Tibial nerve (tissue), 4 donors: ENCODE measurements at regions not wholly inside any gene's neighbourhood (a gene's known extent, or its start where the extent isn't known, plus 50 kb on each side); places are given as distances from the start of the nearest gene placed in this dataset.

Experiments used
- DNase-seq, 2 donors: peaks; one replicate each; pipeline ENCODE4 v3.0.0-alpha.2; 2019; ENCODE audit warnings: low spot score in 2 of 2
- H3K27ac ChIP-seq, 4 donors: fragments of 200-600 bp; sonication (generic) in 3 of 4; one replicate each; pipeline ENCODE4 v1.5.1; 2017 to 2019; ENCODE audit warnings: mild to moderate bottlenecking in 1 of 4
- H3K27me3 ChIP-seq, 2 donors: fragments of 200-600 bp; sonication (generic) in 1 of 2; one replicate each; pipeline versions ENCODE4 v1.5.1 to v1.6.0; 2017 to 2019
- H3K36me3 ChIP-seq, 3 donors: fragments of 200-600 bp; sonication (generic); one replicate each; pipeline ENCODE4 v1.5.1; 2018 to 2019
- H3K4me1 ChIP-seq, 4 donors: fragments of 200-600 bp; sonication (generic) in 3 of 4; one replicate each; pipeline ENCODE4 v1.5.1; 2017 to 2019
- H3K4me3 ChIP-seq, 4 donors: fragments of 200-600 bp; sonication (generic) in 3 of 4; one replicate each; pipeline ENCODE4 v1.5.1; 2017 to 2019; ENCODE audit warnings: mild to moderate bottlenecking in 1 of 4, moderate library complexity in 1 of 4
- H3K9me3 ChIP-seq, 4 donors: fragments of 200-600 bp; sonication (generic) in 3 of 4; one replicate each; pipeline ENCODE4 v1.5.1; 2017 to 2019
- CTCF ChIP-seq, 5 experiments: fragments of 200-600 bp in 3 of 5; fragments of 450-650 bp in 2 of 5; sonication (generic) in 3 of 5; IDR thresholded peaks; one replicate each; pipeline ENCODE4 v1.5.1; 2016 to 2019; ENCODE audit warnings: antibody characterized with exemption in 5 of 5, mild to moderate bottlenecking in 3 of 5, moderate library complexity in 2 of 5
- EP300 ChIP-seq, 2 donors: sonication (generic); formaldehyde crosslinking; IDR thresholded peaks; one replicate each; pipeline ENCODE4 v1.6.1; 2017; ENCODE audit warnings: antibody characterized with exemption in 2 of 2, mild to moderate bottlenecking in 1 of 2
- POLR2A ChIP-seq, 2 donors: fragments of 450-650 bp; IDR thresholded peaks; one replicate each; pipeline ENCODE4 v1.6.1; 2017; ENCODE audit warnings: antibody characterized with exemption in 2 of 2, mild to moderate bottlenecking in 2 of 2, moderate library complexity in 2 of 2
- WGBS, 2 donors: methylation state at CpG; one replicate each; pipeline ENCODE4 v1.1.5; 2018; 5-methylcytosine and 5-hydroxymethylcytosine counted together

- DNase-seq: no peak
- Histone ChIP-seq H3K9me3 (peaks cover 0 to 27% (median 0%) of the 10 kb centered on the region in 4 donors), H3K27me3 (no peaks in the 10 kb centered on the region), H3K36me3 (no peaks in the 10 kb centered on the region), H3K27ac (no peak overlapping the region), H3K4me3 (no peak overlapping the region), H3K4me1 (no peaks in the 10 kb centered on the region)
- no peak for TF ChIP-seq CTCF (IDR thresholded peaks at IDR 0.05)
- no peak for TF ChIP-seq EP300 (IDR thresholded peaks at IDR 0.05)
- TF ChIP-seq POLR2A (IDR thresholded peaks at IDR 0.05): no peak
- WGBS, 2 donors: 13 to 19% methylated on average over 1 of the region's 1 CpG
Observed at GRCh38 chr12:118827047-118827446, 154.3 kb upstream of the SRRM4 start.

GRCh38 chr12:118827606-118828005 is 153.7 kb upstream of the SRRM4 start:
- H3K27ac ChIP-seq: no peak overlapping the region
- no peak for TF ChIP-seq EP300 (IDR thresholded peaks at IDR 0.05)
- no peak for TF ChIP-seq POLR2A (IDR thresholded peaks at IDR 0.05)
- TF ChIP-seq CTCF (IDR thresholded peaks at IDR 0.05): no peak
- H3K27me3 ChIP-seq: no peaks in the 10 kb centered on the region
- no peak overlapping the region for H3K4me3 ChIP-seq
- peaks cover 0 to 27% (median 0%) of the 10 kb centered on the region in 4 donors for H3K9me3 ChIP-seq
- H3K36me3 ChIP-seq: no peaks in the 10 kb centered on the region
- no peaks in the 10 kb centered on the region for H3K4me1 ChIP-seq
- 61 to 71% methylated on average over 6 of the region's 6 CpGs for WGBS, 2 donors
- no peak for DNase-seq

DNA sequence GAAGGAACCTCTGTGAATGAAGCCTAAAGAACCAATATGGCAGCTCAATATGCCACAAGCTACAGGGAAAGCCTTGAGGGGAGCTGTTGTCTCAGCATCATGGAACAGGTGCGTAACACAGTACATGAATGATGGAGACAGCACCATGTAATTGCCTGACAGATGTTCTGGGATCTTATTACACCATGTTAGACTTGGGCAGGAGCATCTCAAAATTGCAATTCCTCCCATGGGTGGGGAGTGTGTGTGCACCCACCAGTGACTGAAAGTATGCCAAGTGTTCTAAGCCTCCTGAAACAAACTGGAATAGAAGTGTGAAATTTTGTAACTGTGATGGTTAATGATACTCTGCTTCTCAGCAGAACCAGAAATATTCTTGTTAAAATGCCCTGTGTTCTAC is 151.0 kb upstream of the SRRM4 start:
- H3K4me3 ChIP-seq: no peak overlapping the region
- 93 to 100% methylated on average over 1 of the region's 1 CpG for WGBS, 2 donors
- no peak for DNase-seq
- peaks cover 0 to 20% (median 0%) of the 10 kb centered on the region in 4 donors for H3K9me3 ChIP-seq
- H3K4me1 ChIP-seq: no peaks in the 10 kb centered on the region
- no peaks in the 10 kb centered on the region for H3K27me3 ChIP-seq
- no peak overlapping the region for H3K27ac ChIP-seq
- TF ChIP-seq EP300 (IDR thresholded peaks at IDR 0.05) (no peak), CTCF (IDR thresholded peaks at IDR 0.05) (no peak)
- H3K36me3 ChIP-seq: no peaks in the 10 kb centered on the region

GRCh38 chr12:118835926-118836325 is 145.4 kb upstream of the SRRM4 start:
- Histone ChIP-seq H3K9me3 (peaks cover 0 to 6% (median 0%) of the 10 kb centered on the region in 4 donors), H3K27me3 (no peaks in the 10 kb centered on the region), H3K36me3 (no peaks in the 10 kb centered on the region), H3K4me3 (no peak overlapping the region), H3K27ac (no peak overlapping the region), H3K4me1 (no peaks in the 10 kb centered on the region)
- TF ChIP-seq POLR2A (IDR thresholded peaks at IDR 0.05): no peak
- TF ChIP-seq CTCF (IDR thresholded peaks at IDR 0.05): no peak
- no peak for TF ChIP-seq EP300 (IDR thresholded peaks at IDR 0.05)
- no peak for DNase-seq
- WGBS, 2 donors: 82 to 88% methylated on average over 1 of the region's 1 CpG

- no peak for TF ChIP-seq POLR2A (IDR thresholded peaks at IDR 0.05)
- Histone ChIP-seq H3K4me3 (no peak overlapping the region), H3K36me3 (no peaks in the 10 kb centered on the region), H3K27me3 (no peaks in the 10 kb centered on the region), H3K27ac (no peak overlapping the region), H3K9me3 (peaks cover 0 to 9% (median 0%) of the 10 kb centered on the region in 4 donors), H3K4me1 (no peaks in the 10 kb centered on the region)
- no peak for DNase-seq
Observed at GRCh38 chr12:118840399-118840798, 140.9 kb upstream of the SRRM4 start.

GRCh38 chr12:118840878-118841277 is 140.5 kb upstream of the SRRM4 start:
- no peak overlapping the region for H3K4me3 ChIP-seq
- no peaks in the 10 kb centered on the region for H3K27me3 ChIP-seq
- DNase-seq: no peak
- TF ChIP-seq CTCF (IDR thresholded peaks at IDR 0.05) (no peak), POLR2A (IDR thresholded peaks at IDR 0.05) (no peak), EP300 (IDR thresholded peaks at IDR 0.05) (no peak)
- no peak overlapping the region for H3K27ac ChIP-seq
- no peaks in the 10 kb centered on the region for H3K36me3 ChIP-seq
- H3K9me3 ChIP-seq: peaks cover 0 to 11% (median 0%) of the 10 kb centered on the region in 4 donors
- no peaks in the 10 kb centered on the region for H3K4me1 ChIP-seq
